ENCODE measurements at regions not wholly inside any gene's neighbourhood (a gene's known extent, or its start where the extent isn't known, plus 50 kb on each side); places are given as distances from the start of the nearest gene placed in this dataset.

- Histone ChIP-seq H3K4me3 (ENCODE audit: low read length in 3 of 3) (no peak overlapping the region), H3K9me3 (ENCODE audit: control insufficient read depth in 2 of 3, insufficient read depth in 1 of 3, low read length in 3 of 3) (no peaks in the 10 kb centered on the region), H3K9ac (ENCODE audit: low read length in 3 of 3) (no peak overlapping the region), H3K4me1 (ENCODE audit: control insufficient read depth in 2 of 3, insufficient read depth in 2 of 3, low read depth in 1 of 3, low read length in 3 of 3) (no peaks in the 10 kb centered on the region), H3K36me3 (ENCODE audit: control insufficient read depth in 2 of 3, insufficient read depth in 3 of 3, low read length in 3 of 3) (no peaks in the 10 kb centered on the region), H3K27ac (ENCODE audit: low read depth in 2 of 2, low read length in 2 of 2) (no peak overlapping the region), H3K27me3 (ENCODE audit: control insufficient read depth, insufficient read depth, low read length) (no peaks in the 10 kb centered on the region)
- intact Hi-C loops (cut with DNase I): no loop called here
- FAIRE-seq (no peak), DNase-seq (no peak)
- no peak for TF ChIP-seq CTCF (IDR thresholded peaks at IDR 0.05; ENCODE audit: borderline replicate concordance, extremely low read depth, insufficient read depth)
Observed at GRCh38 chr5:154575546-154576428, 97.8 kb upstream of the HAND1 start.

DNA sequence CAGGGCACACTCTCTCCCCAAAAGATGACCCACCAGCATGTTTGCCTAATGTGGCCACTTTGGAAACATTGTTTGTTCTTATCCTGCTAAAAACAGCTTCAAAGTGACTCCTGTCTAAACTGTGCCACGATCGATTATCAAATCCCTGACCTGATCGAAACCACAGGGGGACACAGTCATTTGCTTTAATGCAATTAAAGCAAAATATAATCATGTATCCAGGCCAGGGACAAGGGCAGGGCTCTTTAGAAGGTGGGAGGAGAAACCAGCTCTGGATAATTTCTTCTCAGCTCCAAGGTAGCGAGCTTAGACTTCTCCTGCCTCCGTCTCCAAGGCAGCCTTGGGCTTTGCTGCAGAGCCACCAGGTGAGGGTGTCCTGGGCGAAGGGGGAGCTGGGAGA is 95.0 kb upstream of the HAND1 start:
- DNase-seq: no peak
- H3K36me3 ChIP-seq (ENCODE audit: control insufficient read depth in 2 of 3, insufficient read depth in 3 of 3, low read length in 3 of 3): no peaks in the 10 kb centered on the region
- no peak overlapping the region for H3K27ac ChIP-seq (ENCODE audit: low read depth in 2 of 2, low read length in 2 of 2)
- H3K4me3 ChIP-seq (ENCODE audit: low read length in 3 of 3): no peak overlapping the region
- H3K9me3 ChIP-seq (ENCODE audit: control insufficient read depth in 2 of 3, insufficient read depth in 1 of 3, low read length in 3 of 3): no peaks in the 10 kb centered on the region
- H3K9ac ChIP-seq (ENCODE audit: low read length in 3 of 3): no peak overlapping the region
- no peaks in the 10 kb centered on the region for H3K27me3 ChIP-seq (ENCODE audit: control insufficient read depth, insufficient read depth, low read length)
- no peak for TF ChIP-seq CTCF (IDR thresholded peaks at IDR 0.05; ENCODE audit: borderline replicate concordance, extremely low read depth, insufficient read depth)
- no peak for FAIRE-seq
- intact Hi-C loops (cut with DNase I): no loop called here
- H3K4me1 ChIP-seq (ENCODE audit: control insufficient read depth in 2 of 3, insufficient read depth in 2 of 3, low read depth in 1 of 3, low read length in 3 of 3): no peaks in the 10 kb centered on the region

GRCh38 chr5:154571325-154572035 is 93.5 kb upstream of the HAND1 start:
- Histone ChIP-seq H3K4me1 (ENCODE audit: control insufficient read depth in 2 of 3, insufficient read depth in 2 of 3, low read depth in 1 of 3, low read length in 3 of 3) (no peaks in the 10 kb centered on the region), H3K36me3 (ENCODE audit: control insufficient read depth in 2 of 3, insufficient read depth in 3 of 3, low read length in 3 of 3) (no peaks in the 10 kb centered on the region), H3K9ac (ENCODE audit: low read length in 3 of 3) (no peak overlapping the region), H3K27me3 (ENCODE audit: control insufficient read depth, insufficient read depth, low read length) (no peaks in the 10 kb centered on the region), H3K27ac (ENCODE audit: low read depth in 2 of 2, low read length in 2 of 2) (no peak overlapping the region), H3K4me3 (ENCODE audit: low read length in 3 of 3) (no peak overlapping the region), H3K9me3 (ENCODE audit: control insufficient read depth in 2 of 3, insufficient read depth in 1 of 3, low read length in 3 of 3) (no peaks in the 10 kb centered on the region)
- DNase-seq: no peak
- FAIRE-seq: no peak
- TF ChIP-seq CTCF (IDR thresholded peaks at IDR 0.05; ENCODE audit: borderline replicate concordance, extremely low read depth, insufficient read depth): no peak
- intact Hi-C loops (cut with DNase I): no loop called here
